Stimulated activated CD8-positive, alpha-beta memory T cell treated with anti-CD3 and anti-CD28 coated beads, Interleukin-7, amount 100 ng/mL, for 24 hours (primary cell): ENCODE measurements at regions not wholly inside any gene's neighbourhood (a gene's known extent, or its start where the extent isn't known, plus 50 kb on each side); places are given as distances from the start of the nearest gene placed in this dataset.
"Not testable (repeated sequence)": the region's sequence is repeated elsewhere in the genome, so short reads cannot be mapped to it uniquely, and the experiment has no call there.

Source experiments
- DNase-seq: peaks from one replicate; pipeline ENCODE4 v3.0.0-alpha.2; 2020; ENCODE audit warnings: low read depth

DNA sequence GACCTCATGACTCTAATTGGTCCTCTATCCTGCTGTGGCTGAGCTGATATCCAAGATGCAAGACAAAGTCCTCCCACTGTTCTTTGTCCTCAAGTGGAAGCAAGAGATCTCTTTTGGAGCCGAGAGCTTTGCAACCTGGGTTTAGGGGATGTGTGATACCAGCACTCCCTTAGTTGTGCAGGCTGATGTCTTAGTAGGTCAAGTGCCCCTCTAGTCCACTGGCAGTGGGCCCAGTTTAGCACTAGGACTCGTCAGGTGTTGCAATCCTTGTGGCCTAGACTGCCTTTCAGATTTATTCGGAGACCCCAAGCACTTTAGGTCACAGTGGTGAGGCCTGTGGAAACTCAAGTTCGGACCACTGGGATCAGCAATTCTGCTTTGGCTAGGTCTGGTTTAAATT is 64.0 kb downstream of the GPRASP3 start:
- no peak for DNase-seq

DNA sequence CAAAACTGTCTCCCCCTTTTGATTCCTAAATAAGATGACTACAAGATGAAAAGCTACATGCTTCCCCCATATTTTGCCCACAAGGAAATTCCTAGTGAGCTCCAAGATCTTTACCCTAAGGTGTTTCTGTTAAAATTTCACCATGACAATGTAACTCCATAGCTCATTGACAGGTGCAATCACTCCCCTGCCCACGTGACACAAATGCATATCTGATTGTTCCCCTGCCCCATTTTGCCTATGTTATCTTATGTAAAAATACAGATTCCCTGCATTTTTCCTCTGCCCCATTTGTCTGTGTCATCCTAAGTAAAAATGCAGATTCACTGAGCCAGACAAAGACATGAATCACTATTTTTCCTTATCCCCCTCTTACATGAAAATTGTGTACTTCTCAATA is 66.7 kb downstream of the GPRASP3 start:
- no peak for DNase-seq

DNA sequence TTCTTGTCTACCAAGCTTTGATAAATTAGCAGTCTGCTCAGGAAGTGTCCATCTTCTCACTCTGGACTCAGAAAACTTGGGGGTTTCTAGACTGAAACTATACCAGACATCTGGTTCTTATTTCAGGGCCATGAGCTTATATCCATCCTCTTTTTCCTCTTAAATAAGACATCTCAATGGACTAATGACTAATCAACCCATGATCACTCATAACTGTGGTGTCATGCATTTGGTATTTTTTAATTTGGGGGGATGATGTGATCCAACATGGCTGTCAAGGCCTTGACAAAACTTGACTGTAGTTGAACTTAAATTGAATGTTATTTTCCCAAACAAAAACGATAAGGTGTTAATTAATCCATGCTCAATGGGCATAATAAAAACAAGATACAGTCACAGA is 87.8 kb downstream of the GPRASP3 start:
- no peak for DNase-seq

DNA sequence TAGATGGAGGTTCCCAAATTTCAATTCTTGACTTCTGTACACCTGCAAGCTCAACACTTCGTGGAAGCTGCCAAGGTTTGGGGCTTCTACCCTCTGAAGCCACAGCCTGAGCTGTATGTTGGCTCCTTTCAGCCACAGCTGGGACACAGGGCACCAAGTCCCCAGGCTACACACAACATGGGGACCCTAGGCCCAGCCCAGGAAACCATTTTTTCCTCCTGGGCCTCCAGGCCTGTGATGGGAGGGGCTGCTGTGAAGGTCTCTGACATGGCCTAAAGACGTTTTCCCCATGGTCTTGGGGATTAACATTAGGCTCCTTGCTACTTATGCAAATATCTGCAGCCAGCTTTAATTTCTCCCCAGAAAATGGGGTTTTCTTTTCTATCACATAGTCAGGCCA is 97.7 kb downstream of the GPRASP3 start:
- DNase-seq, result not testable (repeated sequence)

DNA sequence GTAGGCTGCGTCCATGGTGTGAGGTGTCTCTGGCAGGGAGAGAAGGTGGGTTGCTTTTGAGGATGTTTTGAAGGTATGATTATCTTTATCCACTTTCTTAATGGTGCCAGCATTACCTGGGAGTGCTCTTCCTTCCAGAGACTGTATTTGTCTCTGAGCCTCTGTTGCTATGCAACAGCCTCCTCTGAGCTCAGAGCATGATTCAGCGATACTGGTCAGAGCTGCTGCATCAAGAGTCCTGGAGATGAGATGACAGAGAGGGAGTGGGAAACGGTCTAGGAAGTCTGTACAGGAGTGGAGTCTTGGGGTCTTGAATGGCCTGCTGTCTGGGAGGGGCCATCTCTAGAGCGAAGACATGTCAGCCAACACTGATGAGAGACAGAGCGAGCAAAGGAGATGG is 104.4 kb upstream of the RAB40AL start:
- no peak for DNase-seq

DNA sequence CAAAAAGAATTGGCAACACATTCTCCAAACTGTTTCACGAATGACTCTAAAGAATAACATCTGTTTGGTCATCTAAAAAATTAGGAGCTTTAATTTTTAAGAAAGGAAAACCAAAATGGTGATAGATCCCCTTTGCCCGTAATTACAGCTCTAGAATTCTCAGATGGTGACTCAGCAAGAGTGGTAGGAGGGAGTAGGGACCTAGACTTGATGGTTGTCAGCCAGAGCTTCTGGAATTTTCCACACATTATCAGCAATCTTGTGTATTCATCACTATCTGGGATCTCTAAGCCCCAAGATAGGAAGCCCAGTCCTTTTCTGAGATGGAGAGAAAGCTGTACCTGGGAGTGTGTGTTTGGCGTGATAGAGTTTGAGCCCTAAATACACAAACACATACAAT is 103.9 kb upstream of the RAB40AL start:
- DNase-seq, result no peak

DNA sequence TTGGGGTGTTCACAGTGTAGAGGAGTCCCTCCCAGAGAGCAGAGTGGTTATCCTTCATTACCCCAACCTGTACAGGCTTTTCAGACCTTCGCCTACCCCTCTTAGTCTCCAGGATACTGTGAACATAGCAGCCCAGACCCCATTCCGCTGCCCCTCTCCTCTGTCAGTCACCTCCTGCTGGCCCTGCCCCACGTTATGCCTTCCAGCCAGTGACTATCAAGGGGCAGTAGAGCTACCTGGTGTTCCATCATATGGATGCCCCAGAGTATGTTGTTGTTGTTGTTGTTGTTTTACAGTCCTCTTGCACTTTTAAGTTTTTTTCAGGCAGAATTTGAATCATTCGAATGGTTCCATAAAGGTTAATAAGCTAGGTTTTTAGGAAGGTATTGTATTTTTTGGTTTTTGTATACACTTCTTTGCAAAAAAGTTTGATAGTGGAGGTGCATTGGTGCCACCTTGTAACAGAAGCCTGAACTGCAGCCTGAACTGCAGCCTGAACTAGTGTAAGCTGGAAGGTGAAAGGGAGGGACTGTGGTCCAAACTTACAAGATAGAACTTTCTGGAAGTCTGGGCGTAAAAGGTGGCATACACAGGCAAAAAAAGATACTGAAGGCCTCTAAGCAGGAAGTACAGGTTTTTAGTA is 101.4 kb upstream of the RAB40AL start:
- no peak for DNase-seq

DNA sequence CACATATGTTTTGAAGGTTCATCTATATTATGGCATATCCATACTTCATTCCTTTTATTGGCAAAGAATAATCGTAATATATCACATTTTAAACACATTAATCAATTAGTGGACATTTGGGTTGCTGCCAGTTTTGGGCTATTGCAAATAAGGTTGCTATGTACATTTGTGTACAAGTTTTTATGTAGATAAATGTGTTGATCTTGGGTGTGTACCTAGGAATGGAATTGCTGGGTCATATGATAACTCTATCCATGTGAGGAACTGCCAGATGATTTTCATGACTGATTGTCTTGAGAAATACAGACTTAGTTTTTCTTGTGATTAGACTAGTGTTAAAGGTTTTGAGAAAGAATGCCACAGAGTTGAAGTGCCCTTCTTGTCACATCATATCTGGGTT is 99.2 kb upstream of the RAB40AL start:
- DNase-seq, result no peak

DNA sequence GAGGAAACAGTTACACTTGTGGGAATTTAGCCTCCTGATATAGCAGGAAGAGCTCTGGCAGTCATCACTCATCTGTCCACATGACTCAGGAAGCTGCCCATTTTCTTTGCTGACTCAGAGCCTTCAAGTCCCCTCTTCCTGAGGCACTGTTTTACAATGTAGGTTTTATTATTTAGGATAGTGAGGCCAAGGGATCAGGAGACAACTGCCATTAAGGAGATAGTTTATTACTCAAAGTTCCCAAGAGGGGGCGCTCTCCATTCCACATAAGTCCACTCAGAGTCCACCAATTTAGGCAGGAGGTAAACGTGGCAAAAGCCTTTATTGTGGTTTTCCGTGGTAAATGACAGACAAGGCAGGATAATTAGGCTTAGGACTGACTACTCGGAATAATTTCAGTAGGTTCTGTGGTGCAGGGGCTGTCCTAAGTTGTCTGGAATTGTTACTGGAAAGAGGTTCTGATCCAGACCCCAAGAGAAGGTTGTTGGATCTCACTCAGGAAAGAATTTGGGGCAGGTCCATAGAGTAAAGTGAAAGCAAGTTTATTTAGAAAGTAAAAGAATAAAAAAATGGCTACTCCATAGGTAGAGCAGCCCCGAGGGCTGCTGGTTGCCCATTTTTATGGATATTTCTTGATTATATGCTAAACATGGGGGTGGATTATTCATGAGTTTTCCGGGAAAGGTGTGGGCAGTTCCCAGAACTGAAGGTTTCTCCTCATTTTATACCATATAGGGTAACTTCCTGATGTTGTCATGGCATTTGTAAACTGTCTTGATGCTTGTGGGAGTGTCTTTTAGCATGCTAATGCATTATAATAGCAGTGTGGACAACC is 96.0 kb upstream of the RAB40AL start:
- no peak for DNase-seq

DNA sequence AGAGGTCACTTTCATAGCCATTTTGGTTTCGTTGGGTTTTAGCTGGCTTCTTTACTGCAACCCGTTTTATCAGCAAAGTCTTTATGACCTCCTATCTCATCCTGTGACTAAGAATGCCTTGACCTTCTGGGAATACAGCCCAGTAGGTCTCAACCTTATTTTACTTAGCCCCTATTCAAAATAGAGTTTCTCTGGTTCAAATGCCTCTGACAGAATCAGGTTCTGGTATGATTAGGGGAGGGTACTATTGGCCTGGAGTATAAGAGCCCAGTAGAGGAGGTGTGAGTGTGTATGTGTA is 95.4 kb upstream of the RAB40AL start:
- DNase-seq, result no peak

DNA sequence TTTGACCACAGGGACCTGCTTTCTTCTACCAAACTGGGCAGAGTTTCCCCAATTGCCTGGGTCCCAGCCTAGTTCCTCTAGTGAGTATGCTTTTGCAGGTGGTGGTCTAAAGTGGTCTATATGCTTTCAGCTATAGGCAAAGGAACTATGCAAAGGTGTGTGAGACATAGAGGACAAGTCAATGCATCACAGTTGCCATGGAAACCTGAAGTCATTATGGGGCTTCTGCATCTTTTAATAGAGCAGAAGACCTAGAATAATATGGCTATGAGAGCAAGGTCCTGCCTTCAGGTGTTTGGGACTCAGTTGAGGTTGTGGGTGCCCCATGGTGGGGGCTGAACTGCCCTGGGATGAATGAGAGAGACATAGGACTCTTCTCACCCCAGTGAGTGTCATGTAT is 92.1 kb upstream of the RAB40AL start:
- no peak for DNase-seq

DNA sequence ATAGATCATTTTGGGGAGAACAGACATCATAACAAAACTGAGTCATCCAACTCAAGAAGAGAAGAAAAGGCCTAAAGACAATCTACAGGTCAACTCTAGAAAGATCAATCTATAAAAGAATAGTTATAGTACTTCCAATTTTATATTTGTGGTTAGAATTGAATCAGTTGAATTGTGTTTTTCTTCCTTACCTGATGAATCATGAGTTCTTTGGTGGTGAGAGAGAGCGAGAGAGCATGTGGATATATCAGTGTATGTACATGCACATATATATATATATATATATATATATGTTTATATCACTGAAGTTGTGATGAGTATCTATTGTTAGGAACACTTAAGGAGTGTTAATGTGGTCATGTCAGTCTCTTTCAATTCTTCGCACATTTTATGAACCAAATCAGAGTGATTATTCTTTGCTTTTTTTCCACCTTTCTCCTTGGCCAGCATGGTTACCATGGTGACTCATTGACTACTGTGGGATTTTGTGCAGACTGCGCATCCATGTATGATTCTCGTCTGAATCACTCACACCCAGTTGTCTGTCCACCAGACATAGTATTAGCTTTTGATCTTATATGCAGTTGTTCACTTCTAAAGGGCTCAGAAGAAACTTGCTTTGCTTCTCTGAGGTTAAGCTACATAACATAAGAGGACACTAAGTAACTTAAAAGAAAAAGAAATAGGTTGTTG is 90.4 kb upstream of the RAB40AL start:
- DNase-seq, result no peak

DNA sequence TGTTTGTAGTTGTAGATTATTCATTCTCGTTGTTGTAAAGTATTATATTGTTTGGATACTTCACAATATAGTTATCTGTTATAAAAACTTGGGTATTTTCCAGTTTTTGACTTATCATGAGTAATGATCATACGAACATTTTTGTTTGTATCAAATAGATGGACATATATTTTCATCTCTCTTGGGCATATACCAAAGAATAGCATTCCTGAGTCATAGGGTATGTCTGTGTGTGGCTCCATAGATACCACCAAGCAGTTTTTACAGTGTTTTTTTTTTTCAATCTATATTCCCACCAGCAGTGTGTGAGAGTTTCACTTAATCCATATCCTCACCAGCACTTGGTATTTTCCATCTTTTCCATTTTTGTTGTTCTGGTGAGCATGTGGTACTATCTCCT is 89.7 kb upstream of the RAB40AL start:
- DNase-seq, result no peak

DNA sequence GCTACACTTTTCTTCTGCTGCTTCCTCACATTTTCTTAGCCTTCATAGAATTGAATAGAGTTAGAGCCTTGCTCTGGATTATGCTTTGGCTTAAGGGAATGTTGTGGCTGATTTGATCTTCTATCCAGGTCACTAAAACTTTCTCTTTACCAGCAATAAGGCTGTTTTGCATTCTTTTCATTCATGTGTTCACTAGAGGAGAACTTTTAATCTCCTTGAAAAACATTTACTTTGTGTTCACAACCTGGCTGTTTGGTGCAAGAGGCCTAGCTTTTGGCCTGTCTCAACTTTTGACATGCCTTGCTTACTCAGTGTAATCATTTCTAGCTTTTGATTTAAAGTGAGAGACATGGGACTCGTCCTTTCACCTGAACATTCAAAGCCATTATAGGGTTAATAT is 87.7 kb upstream of the RAB40AL start:
- DNase-seq, result no peak

DNA sequence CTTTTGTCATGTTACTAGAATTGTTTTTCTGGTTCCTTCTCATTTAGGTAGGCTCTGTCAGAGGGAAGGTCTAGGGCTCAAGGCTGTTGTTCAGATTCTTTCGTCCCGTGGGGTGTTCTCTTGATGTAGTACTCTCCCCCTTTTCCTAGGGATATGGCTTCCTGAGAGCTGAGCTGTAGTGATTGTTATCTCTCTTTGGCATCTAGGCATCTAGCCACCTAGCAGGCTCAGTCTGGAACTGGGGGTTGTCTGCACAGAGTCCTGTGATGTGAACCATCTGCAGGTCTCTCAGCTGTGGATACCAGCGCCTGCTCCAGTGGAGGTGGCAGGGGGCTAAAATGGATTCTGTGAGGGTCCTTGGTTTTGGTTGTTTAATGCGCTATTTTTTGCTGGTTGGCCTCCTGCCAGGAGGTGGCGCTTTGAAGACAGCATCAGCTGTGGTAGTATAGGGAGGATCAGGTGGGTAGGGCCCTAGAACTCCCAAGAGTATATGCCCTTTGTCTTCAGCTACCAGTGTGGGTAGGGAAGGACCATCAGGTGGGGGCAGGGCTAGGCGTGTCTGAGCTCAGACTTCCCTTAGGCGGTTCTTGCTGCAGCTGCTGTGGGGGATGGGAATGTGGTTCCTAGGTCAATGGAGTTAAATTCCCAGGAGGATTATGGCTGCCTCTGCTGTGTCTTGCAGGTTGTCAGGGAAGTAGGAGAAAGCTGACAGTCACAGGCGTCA is 78.1 kb upstream of the RAB40AL start:
- not testable (repeated sequence) for DNase-seq

DNA sequence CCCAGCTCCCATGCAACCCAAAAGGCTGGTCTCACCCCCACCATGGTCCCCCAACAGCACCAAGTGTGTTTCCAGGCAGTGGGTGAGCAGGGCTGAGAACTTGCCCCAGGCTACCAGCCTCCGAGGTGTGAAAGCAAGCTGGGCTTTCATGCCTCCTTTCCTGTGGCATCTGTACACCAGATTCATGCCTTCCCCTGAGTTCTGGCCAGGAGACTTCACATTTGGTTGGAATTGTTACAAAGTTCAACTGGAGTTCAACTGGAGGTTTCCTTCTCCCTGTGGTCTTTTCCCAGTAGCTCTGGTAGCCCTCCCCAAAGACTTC is 77.6 kb upstream of the RAB40AL start:
- DNase-seq, result no peak

DNA sequence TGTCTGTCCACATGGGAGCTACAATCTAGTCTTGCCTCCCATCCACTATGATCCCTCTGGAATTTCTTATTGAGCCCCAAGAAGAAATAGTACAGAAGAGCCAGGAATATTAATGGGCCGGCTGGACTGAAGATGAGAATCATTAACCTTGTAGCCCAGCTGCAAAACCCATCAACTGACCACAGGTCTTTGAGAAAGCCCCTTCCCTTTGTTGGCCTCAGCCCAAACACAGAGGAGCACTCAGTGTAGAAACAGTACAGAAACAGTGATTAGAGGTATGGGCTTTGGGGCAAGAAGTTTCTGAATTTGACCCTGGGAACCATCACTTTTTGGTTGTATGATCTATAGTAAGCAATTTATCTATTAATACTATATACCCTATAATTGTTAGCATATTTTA is 76.8 kb upstream of the RAB40AL start:
- no peak for DNase-seq

DNA sequence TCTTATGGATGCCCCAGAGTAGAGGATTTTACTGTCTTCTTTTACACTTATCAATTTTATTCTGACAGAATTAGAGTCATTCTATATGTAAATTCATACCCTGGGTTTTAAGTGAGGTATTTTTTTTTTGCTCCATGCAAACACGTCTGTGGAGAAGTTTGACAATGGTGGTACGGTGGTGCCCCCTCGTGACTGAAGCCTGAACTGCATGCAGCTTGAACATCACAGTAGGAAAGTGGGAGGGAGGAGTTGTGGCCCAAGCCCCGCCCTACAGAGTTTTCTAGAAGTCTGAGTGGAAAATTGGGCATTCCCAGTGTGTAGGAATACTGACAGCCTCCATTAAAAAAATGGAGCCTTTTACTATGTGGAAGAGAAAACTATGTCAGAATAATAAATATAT is 73.3 kb upstream of the RAB40AL start:
- peak; percentile 66 for DNase-seq

DNA sequence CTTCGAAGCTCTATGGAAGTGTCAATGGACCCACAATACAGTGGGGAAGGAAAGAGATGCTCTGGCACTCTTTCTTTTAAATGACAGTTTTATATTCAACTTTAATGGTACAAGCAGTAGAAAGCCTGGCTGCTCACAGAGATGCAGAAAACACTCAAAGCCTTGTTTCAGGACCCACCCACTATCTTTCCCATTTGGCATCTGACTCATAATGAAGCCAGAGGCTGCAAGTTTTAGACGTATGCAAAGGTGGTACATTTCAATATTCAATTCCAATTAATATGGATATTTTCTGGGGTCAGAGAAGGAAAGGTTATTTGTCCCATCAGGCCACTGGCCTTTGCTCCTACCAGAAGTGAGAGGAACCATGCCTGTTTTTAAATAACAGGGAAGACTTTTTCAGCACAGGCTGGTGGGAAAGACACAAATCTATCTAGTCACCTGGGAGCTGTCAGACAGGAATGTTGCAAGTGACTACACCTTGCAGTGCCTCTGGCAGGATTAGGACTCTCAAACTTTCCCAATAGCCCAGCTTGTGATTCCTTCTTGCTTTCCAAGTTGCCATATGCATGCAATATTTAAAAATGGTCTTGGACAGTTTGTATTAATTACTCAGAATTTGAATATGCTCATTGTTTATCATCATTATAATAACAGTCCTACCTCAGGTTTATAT is 70.0 kb upstream of the RAB40AL start:
- DNase-seq, result no peak

DNA sequence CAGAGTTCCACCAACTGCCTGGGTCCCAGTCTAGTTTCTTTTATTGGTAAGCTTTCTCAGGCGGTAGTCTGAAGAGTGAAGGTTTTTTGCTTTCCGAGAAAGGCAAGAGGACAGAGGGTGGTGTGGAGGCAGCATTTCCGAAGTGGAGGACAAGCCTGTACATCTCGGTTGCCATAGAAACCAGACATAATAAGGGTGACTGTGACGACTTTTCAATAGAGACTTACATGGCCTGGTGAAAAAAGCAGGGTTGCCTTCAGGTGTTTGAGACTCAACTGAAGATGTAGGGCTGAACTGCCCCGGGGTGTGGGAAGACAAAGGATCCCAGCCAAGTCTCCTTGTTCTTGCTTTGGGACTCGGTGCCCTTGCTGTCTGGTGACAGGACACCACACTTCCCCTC is 53.6 kb upstream of the RAB40AL start:
- DNase-seq, result no peak
